PC-3 (cell line): ENCODE measurements at regions not wholly inside any gene's neighbourhood (a gene's known extent, or its start where the extent isn't known, plus 50 kb on each side); places are given as distances from the start of the nearest gene placed in this dataset.

Experiments
- ATAC-seq: fragments of 200-7000 bp; cut with Tn5 transposase; 2 replicates; pipeline ENCODE4 v1.9.1; 2020; ENCODE audit warnings: mild to moderate bottlenecking, moderate library complexity
- BruUV-seq: library from RNA; stranded (reverse); fragments of 400-500 nt; replicated peaks from 2 replicates; lab custom pipeline; 2021; lab: Mats Ljungman, UMichigan
- CTCF ChIA-PET: fragments of 300-600 bp; sonication (Branson Sonifier 250); formaldehyde crosslinking; loops from one replicate; lab custom pipeline; 2022; ENCODE audit warnings: antibody characterized with exemption; lab: Charles Lee
- POLR2A ChIA-PET: fragments of 300-600 bp; sonication (Branson Sonifier 250); formaldehyde crosslinking; loops from one replicate; lab custom pipeline; 2022; ENCODE audit warnings: antibody characterized with exemption; ENCODE audit not compliant: unreplicated experiment; lab: Charles Lee
- DNase-seq: peaks from one replicate; pipeline ENCODE4 v3.0.0-alpha.2; 2015
- H2AFZ ChIP-seq: fragments of 300-600 bp; sonication (generic); 2 replicates; pipeline ENCODE4 v1.6.0; 2016; ENCODE audit warnings: antibody characterized with exemption, low read length
- H3F3A ChIP-seq: fragments of 300-600 bp; sonication (generic); one replicate; pipeline ENCODE4 v1.6.0; 2017; ENCODE audit warnings: antibody characterized with exemption, low read length, control low read depth, mild to moderate bottlenecking; ENCODE audit not compliant: unreplicated experiment
- H3K27ac ChIP-seq: fragments of 300-600 bp; sonication (generic); 2 replicates; pipeline ENCODE4 v1.5.1; 2016; ENCODE audit warnings: mild to moderate bottlenecking, low read length
- H3K27me3 ChIP-seq: fragments of 300-600 bp; sonication (generic); 2 replicates; pipeline ENCODE4 v1.6.1; 2016; ENCODE audit warnings: low read length, mixed read lengths
- H3K36me3 ChIP-seq: fragments of 300-600 bp; sonication (generic); 2 replicates; pipeline ENCODE4 v1.6.1; 2016; ENCODE audit warnings: low read depth, mixed run types, low read length, mixed read lengths
- H3K4me1 ChIP-seq: fragments of 300-600 bp; sonication (generic); 2 replicates; pipeline ENCODE4 v1.5.1; 2016; ENCODE audit warnings: low read length; ENCODE audit not compliant: insufficient read depth
- H3K4me2 ChIP-seq: fragments of 300-600 bp; sonication (generic); 2 replicates; pipeline ENCODE4 v1.6.0; 2016; ENCODE audit warnings: low read length
- H3K4me3 ChIP-seq: fragments of 300-600 bp; sonication (generic); 2 replicates; pipeline ENCODE4 v1.5.1; 2016; ENCODE audit warnings: mild to moderate bottlenecking, low read length, mixed read lengths
- H3K79me2 ChIP-seq: fragments of 300-600 bp; sonication (generic); 2 replicates; pipeline ENCODE4 v1.6.1; 2017; ENCODE audit warnings: low read length, mixed read lengths
- H3K9ac ChIP-seq: fragments of 300-600 bp; sonication (generic); 2 replicates; pipeline ENCODE4 v1.6.0; 2016; ENCODE audit warnings: mild to moderate bottlenecking, low read length
- H3K9me2 ChIP-seq: fragments of 300-600 bp; sonication (generic); replicated peaks from 2 replicates; pipeline ENCODE4 v1.6.1; 2016; ENCODE audit warnings: mixed run types, low read length, mixed read lengths
- H3K9me3 ChIP-seq: fragments of 300-600 bp; sonication (generic); 2 replicates; pipeline ENCODE4 v1.6.1; 2016; ENCODE audit warnings: low read length, mixed read lengths
- H4K20me1 ChIP-seq: fragments of 300-600 bp; sonication (generic); 2 replicates; pipeline ENCODE4 v1.6.1; 2016; ENCODE audit warnings: low read length, mixed read lengths
- CTCF ChIP-seq: fragments of 300-600 bp; sonication (generic); conservative IDR thresholded peaks from 2 replicates; pipeline ENCODE4 v1.5.1; 2017; ENCODE audit warnings: antibody characterized with exemption, low read depth, mild to moderate bottlenecking, low read length
- EZH2 ChIP-seq: fragments of 300-600 bp; sonication (generic); IDR thresholded peaks from one replicate; pipeline ENCODE4 v1.6.1; 2017; ENCODE audit warnings: antibody characterized with exemption, mild to moderate bottlenecking, low read length; ENCODE audit not compliant: unreplicated experiment
- EZH2phosphoT487 ChIP-seq: fragments of 300-600 bp; sonication (generic); IDR thresholded peaks from 2 replicates; pipeline ENCODE4 v1.6.1; 2018; ENCODE audit warnings: mild to moderate bottlenecking, antibody characterized with exemption, low read length, borderline replicate concordance
- intact Hi-C: fragments of 100-400 bp; cut with micrococcal nuclease; formaldehyde crosslinking; loops from 2 replicates; pipeline ENCODE4 v1.9.0; 2023

GRCh38 chr6:14440215-14440910 lies 322.8 kb downstream of the CD83 start:
- BruUV-seq, result no TSS peak
- no peaks in the 10 kb centered on the region for H3K4me1 ChIP-seq
- no peak overlapping the region for H3K27ac ChIP-seq
- H3K9ac ChIP-seq, result no peak overlapping the region
- H3K4me3 ChIP-seq, result no peak overlapping the region
- intact Hi-C loops, result no loop called here
- TF ChIP-seq EZH2phosphoT487, result no peak
- TF ChIP-seq EZH2, result no peak
- no peak for TF ChIP-seq CTCF
- H3K9me2 ChIP-seq, result no peaks in the 10 kb centered on the region
- no peaks in the 10 kb centered on the region for H3K27me3 ChIP-seq
- ChIA-PET CTCF (no interaction called here), POLR2A (no interaction called here)
- no peaks in the 10 kb centered on the region for H3K36me3 ChIP-seq
- H3K9me3 ChIP-seq, result no peaks in the 10 kb centered on the region
- no peaks in the 10 kb centered on the region for H3F3A ChIP-seq
- H3K4me2 ChIP-seq, result no peak overlapping the region
- H3K79me2 ChIP-seq, result no peaks in the 10 kb centered on the region
- no peak overlapping the region for H2AFZ ChIP-seq
- ATAC-seq (no peak), DNase-seq (no peak)
- no peaks in the 10 kb centered on the region for H4K20me1 ChIP-seq

- no peaks in the 10 kb centered on the region for H3K9me2 ChIP-seq
- no peaks in the 10 kb centered on the region for H3F3A ChIP-seq
- ATAC-seq (no peak), DNase-seq (no peak)
- H2AFZ ChIP-seq, result no peak overlapping the region
- no TSS peak for BruUV-seq
- CTCF ChIA-PET, result no interaction called here
- no peak overlapping the region for H3K27ac ChIP-seq
- intact Hi-C loops, result no loop called here
- H3K9ac ChIP-seq, result no peak overlapping the region
- TF ChIP-seq EZH2, result no peak
- no peak for TF ChIP-seq EZH2phosphoT487
- no peak for TF ChIP-seq CTCF
- H3K4me1 ChIP-seq, result no peaks in the 10 kb centered on the region
- H3K27me3 ChIP-seq, result no peaks in the 10 kb centered on the region
- H3K4me3 ChIP-seq, result no peak overlapping the region
- POLR2A ChIA-PET, result no interaction called here
- no peaks in the 10 kb centered on the region for H3K9me3 ChIP-seq
- no peaks in the 10 kb centered on the region for H4K20me1 ChIP-seq
- no peak overlapping the region for H3K4me2 ChIP-seq
- H3K36me3 ChIP-seq, result no peaks in the 10 kb centered on the region
- H3K79me2 ChIP-seq, result no peaks in the 10 kb centered on the region
Measured at GRCh38 chr6:14440940-14441781, 323.6 kb downstream of the CD83 start.

GRCh38 chr6:14442242-14442641 lies 324.7 kb downstream of the CD83 start:
- Histone ChIP-seq H3K9ac (no peak overlapping the region), H3K27me3 (no peaks in the 10 kb centered on the region), H3K27ac (no peak overlapping the region), H2AFZ (no peak overlapping the region), H3F3A (no peaks in the 10 kb centered on the region), H3K36me3 (no peaks in the 10 kb centered on the region), H3K4me1 (no peaks in the 10 kb centered on the region), H4K20me1 (no peaks in the 10 kb centered on the region), H3K9me3 (no peaks in the 10 kb centered on the region), H3K9me2 (no peaks in the 10 kb centered on the region), H3K79me2 (no peaks in the 10 kb centered on the region), H3K4me3 (no peak overlapping the region), H3K4me2 (no peak overlapping the region)
- no peak for ATAC-seq
- BruUV-seq, result no TSS peak
- no peak for TF ChIP-seq EZH2phosphoT487
- TF ChIP-seq CTCF, result no peak
- no peak for TF ChIP-seq EZH2
- intact Hi-C loops, result no loop called here
- ChIA-PET CTCF (no interaction called here), POLR2A (no interaction called here)
- DNase-seq, result no peak
